ENCODE measurements at regions not wholly inside any gene's neighbourhood (a gene's known extent, or its start where the extent isn't known, plus 50 kb on each side); places are given as distances from the start of the nearest gene placed in this dataset.

- no peak for DNase-seq
Measured at GRCh38 chr1:215466361-215466760, 100.7 kb upstream of the KCTD3 start.

GRCh38 chr1:215471463-215471862 is 95.6 kb upstream of the KCTD3 start:
- DNase-seq = no peak

DNA sequence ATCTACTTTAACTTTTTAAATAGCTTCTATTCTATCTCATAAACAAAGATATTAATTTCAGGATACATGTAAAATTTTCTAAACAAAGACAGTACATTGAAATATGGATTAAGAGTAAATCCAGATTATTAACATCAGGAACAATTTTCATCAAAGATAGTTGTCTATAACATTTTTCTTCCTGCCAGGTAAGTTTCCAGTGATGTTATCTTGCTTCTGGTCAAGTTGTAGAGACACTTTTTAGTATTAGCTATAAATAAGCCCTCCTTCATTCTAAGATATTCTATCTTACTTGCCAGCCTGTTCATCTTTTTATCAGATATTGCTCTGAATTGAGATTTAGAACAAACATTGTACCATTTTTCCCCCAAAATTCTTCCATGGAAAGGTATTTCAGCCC is 94.4 kb upstream of the KCTD3 start:
- no peak for DNase-seq

GRCh38 chr1:215473943-215474342 is 93.2 kb upstream of the KCTD3 start:
- no peak for DNase-seq

GRCh38 chr1:215474940-215475339 is 92.2 kb upstream of the KCTD3 start:
- DNase-seq = no peak

DNA sequence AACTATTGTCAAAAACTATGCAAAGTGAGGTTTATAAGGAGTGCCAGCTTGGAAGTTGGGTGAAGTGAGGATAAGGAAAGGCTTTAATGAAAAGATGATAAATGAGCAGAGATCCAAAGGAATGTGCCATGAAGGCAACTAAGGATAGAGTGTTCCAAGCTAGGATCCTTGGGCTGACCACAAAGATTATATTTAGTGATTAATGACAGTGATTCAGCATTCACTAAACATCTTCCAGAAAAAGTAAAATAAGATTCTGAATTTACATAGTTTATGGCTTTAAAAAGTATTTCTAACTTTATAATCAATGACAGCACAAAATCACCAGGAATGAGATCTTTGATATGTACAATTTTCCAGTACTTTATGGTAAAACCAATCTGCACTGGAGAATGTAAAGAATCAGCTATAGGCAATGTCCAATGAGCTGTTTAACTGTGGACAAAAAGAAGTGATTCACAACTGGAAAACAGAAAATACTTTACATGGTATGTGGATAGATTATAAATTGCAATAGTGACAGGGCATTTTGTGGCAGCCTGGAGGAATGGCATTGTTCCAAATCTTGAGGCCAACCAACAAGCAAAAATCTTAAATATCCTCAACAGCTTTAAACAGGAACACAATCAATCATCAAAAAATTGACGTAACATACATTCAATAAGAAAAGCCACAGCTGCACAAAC is 91.2 kb upstream of the KCTD3 start:
- no peak for DNase-seq

DNA sequence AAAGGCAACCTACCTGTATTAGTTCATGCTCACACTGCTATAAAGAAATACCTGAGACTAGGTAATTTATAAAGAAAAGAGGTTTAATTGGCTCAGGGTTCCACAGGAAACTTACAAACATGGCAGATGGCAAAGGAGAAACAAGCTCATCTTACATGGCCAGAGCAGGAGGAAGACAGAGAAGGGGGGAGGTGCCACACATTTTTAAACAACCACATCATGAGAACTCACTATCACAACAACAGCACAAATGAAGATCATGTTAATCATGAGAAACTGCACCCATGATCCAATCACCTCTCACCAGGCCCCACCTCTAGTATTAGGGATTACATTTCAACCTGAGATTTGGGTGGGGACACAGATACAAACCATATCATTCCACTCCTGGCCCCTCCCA is 90.6 kb upstream of the KCTD3 start:
- no peak for DNase-seq

DNA sequence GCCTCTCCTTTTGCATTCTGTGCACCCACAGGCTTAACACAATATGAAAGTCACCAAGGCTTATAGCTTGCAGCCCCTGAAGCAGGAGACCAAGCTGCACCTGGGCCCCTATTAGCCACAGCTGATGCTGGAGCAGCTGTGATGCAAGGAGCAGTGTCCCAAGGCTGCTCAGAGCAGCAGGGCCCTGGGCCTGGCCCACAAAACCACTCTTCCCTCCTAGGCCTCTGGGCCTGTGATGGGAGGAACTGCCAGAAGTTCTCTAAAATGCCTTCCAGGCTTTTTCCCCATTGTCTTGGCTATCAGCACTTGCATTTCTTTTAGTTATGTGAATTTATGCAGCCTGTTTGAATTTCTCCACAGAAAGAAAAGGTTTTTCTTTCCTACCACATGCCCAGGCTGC is 89.5 kb upstream of the KCTD3 start:
- peak in 1 of 2 experiments; percentile 14 for DNase-seq

DNA sequence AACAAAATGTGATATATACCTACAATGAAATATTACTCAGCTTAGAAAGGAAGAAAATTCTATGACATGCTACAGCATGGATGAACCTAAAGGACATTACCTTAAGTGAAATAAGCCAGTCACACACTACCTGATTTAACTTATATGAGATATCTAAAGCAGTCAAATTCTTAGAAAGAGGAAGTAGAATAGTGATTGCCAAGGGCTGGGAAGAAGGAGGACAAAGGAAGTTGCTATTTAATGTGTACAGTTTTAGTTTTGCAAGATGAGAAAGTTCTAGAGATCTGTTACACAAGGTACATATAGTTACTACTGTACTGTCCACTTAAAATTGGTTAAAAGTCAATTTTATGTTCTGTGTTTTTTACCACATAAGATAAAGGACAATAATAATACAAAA is 87.5 kb upstream of the KCTD3 start:
- peak; percentile 85 to 89 for DNase-seq

DNA sequence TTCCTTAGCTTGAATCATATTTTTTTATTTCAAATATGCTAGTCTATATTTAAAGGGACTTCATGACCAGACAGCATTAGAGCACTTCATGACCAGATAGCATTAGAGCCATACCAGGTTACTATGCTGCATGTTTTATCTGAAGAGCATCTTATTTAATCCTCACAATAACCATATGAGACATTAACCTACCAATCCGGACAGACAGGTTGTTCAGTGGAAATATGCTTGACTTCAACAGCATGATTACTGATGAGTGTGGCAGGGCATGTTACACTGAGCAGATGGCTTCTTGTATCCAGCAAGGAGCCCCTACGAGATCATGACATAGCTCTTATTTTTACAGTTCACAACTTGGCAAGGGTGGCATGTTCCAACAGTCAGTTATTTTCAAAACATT is 85.0 kb upstream of the KCTD3 start:
- no peak for DNase-seq

DNA sequence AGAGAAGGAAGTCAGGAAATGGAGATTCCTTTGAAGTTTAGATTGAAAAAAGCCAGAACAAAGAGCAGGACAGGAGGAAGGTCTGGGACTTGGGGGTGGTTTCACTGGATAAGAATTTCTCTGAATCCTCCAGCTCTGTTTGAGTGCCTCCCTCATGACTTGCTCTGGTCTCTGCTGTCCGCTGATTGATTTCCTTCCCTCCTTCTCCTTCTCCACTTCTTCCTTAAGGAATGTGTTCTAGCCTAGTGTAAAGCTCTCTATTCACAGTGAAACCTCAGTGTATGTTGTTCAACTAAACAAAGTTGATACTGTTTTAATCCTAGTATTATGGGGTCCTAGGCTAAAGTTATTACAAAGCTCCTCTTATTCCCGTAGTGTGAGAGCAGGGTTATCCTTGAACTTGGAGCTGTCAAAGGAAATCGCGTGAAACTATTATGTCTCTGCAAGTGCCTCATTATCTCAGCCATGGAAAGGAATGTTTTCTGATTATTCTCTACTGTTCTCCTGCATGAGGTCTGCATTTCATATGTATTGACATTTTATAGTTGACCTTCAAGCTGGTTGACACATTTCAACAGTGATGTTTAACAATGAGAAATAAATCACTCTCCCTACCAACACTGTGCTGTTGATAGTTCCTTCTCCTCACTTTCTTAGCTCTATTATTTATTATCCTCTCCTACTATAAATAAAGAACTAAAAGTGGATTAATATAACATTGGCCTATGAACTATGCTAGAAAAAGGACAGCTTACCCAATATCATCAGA is 82.7 kb upstream of the KCTD3 start:
- no peak for DNase-seq

GRCh38 chr1:215487466-215487865 is 79.6 kb upstream of the KCTD3 start:
- DNase-seq = no peak

- no peak for DNase-seq
Measured at GRCh38 chr1:215488850-215489249, 78.3 kb upstream of the KCTD3 start.

DNA sequence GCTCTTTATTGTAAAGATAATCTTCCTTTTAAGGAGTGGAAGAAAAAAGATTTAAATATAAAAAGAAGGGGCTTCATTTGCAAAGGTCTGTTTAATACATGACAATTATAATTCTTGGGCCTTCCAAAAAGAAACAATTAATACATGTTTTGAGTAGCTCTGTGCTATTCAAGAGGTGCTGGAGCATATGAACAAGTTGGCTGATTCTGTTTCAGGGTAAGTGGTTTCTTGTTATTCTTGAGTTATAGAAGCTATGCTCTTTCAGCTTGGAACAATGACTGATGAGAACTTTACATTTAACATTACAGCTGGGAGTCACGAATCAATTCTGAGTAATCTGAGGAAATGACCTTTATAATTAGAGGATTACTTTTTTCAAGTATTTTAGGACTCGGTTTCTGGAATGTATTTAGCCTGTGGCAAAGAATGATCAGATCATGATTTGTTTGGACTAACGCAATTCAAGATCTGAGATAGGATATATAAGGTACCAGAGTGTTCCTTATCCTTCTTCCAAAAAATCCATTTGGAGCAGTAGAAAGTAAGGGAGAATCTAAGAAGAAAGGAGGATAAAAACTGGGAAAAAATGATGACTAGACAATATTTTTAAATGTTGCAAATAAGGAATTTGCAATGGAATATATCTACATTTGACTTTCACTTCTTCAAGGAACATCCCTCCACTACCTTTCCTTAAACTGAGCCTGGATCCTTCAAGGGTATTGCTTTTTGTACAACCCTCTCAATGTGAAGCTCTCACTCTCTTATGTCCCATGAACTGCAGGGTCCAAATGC is 77.1 kb upstream of the KCTD3 start:
- DNase-seq = no peak

- DNase-seq = no peak
Measured at GRCh38 chr1:215497528-215497927, 69.6 kb upstream of the KCTD3 start.

DNA sequence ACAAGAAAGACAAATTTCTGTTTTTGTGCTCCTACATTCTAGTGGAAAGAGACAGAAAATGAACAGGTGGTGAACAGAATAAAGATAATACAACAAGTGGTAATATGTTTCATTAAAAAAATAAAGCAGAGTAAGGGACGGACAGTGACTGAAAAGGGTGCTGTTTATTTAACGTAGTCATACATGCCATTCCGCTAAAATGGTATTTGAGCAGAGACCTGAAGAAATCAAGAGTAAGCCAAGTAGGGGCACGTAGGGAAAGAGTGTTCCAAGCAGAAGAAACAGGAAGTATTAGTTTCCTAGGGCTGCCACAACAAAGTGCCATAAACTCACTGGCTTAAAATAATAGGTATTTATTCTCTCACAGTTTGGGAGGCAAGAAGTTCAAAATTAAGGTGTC is 65.6 kb upstream of the KCTD3 start:
- DNase-seq = peak; percentile 2 to 5

- DNase-seq = no peak
Measured at GRCh38 chr1:215502081-215502480, 65.0 kb upstream of the KCTD3 start.

DNA sequence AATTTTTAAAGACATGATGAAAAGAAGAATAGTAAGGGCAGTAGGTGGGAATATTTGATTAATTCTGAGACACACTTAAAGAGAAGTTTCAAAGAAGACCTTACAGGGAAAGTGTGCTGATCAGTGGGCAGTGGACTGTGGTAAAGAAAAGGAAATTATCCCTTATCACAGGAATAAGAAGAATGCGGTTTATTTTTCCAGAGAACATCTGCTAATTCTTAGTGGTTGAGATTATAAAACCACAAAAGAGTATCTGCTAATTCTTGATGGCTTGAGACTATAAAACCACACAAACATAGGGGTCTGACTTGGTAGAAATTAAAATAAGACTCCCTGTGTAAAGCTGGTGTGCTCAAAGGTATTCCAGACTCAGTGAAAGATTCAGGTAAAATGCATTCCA is 60.0 kb upstream of the KCTD3 start:
- no peak for DNase-seq

GRCh38 chr1:215508311-215508710 is 58.8 kb upstream of the KCTD3 start:
- no peak for DNase-seq
